GM21447 (cell line): ENCODE measurements at regions not wholly inside any gene's neighbourhood (a gene's known extent, or its start where the extent isn't known, plus 50 kb on each side); places are given as distances from the start of the nearest gene placed in this dataset.
"Not testable (repeated sequence)": the region's sequence is repeated elsewhere in the genome, so short reads cannot be mapped to it uniquely, and the experiment has no call there.

Experiments used
- ATAC-seq: cut with Tn5 transposase; IDR thresholded peaks from one replicate; pipeline ENCODE4 v1.9.1; 2021; ENCODE audit not compliant: unreplicated experiment

DNA sequence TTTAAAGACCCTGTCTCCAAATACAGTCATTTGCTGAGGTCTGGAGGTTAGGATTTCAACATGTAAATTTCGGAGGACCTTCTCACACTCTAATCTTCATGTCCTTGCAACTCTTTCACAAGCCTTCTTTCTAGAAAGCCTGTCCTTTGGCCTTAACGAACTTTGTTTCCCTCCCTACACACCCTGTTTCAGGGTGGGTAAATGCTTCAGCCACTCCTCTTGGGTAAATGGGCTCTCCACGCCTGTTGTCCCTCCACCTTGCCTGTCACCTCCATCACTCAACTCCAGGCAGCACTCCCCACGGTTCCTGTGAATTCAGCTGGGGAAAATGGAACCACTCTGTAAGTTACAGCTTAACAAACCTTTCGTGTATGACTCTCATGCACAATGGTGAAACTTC lies 84.0 kb upstream of the COG2 start:
- no peak for ATAC-seq

DNA sequence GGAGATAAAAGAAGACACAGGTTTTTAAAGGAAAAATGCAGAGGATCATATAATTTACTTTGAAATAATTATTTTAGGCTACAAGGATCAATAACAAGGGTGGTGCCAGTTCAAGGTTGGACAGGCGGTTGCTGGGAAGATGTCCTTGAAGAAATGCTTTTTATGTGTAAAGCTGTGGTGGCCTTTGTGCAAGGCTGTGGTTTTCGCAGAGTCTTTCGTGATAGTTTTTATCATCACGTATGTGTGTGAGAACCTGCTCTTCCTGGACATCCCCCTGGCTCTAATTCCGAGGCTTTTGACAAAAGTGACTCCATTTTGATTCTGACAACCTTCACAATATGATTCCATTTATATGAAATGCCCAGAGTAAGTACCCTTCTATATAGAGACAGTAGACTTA lies 85.8 kb upstream of the COG2 start:
- ATAC-seq, result no peak

DNA sequence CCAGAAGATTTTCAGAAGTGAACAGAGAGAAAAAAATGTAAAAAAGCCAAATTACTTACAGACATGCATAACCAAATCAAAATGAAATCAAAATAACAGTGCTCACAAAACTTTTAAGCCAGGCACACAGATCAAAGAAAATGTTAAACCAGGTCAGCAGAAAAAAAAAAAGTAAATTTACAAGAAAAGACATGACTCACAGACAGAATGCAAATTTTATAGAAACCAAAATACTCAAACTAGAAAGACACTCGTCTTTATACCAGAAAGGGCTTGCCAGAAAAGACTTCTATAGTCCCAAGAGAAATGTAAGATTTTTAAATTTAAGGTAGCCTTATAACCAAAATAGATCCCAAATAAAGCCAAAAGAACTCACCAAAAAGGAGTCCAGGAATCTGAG lies 86.5 kb upstream of the COG2 start:
- no peak for ATAC-seq

DNA sequence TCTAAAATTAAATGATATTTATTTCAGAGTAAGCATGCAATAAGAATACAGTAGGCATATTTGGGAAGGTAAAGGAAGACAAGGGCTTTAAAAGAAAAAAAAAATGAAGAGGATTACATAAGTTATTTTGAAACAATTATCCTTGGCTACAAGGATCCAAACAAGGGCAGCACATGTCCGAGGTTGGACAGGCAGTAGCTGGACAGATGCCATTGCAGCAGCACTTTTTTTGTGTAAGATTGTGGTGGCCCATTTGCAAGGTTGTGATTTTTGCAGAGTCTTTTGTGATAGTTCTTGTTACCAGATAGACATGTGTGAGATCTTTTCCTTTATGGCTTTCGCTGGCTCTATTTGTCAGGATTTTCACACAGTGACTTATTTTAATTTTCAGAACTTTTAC lies 89.4 kb upstream of the COG2 start:
- no peak for ATAC-seq

DNA sequence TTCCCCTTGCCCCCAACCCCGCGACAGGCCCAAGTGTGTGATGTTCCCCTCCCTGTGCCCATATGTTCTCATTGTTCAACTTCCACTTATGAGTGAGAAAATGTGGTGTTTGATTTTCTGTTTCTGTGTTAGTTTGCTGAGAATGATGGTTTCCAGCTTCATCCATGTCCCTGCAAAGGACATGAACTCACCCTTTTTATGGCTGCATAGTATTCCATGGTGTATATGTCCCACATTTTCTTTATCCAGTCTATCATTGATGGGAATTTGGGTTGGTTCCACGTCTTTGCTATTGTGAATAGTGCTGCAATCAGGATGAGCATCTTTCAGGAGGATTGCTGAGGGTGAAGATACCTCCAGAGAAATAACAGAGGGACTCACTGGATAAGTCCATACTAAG lies 91.3 kb upstream of the COG2 start:
- ATAC-seq, result not testable (repeated sequence)

DNA sequence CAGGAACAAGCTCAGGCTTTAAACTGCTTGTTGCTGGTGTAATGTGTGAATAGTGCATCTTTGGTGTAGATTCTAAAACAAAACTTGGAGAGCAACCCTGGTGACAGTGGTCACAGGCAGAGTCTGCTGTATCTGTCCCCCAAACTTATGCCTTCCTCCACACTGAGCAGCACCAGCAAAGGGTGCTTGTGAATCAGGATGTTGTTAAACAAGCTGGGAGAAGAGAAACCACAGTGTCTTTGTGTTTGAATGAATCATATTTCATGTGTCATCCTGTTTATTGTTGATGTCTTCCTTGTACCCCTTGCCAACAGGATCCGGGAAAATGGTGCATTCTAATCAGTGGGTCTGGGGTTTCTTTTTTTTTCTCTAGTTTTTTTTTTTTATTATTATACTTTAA lies 91.9 kb upstream of the COG2 start:
- no peak for ATAC-seq

DNA sequence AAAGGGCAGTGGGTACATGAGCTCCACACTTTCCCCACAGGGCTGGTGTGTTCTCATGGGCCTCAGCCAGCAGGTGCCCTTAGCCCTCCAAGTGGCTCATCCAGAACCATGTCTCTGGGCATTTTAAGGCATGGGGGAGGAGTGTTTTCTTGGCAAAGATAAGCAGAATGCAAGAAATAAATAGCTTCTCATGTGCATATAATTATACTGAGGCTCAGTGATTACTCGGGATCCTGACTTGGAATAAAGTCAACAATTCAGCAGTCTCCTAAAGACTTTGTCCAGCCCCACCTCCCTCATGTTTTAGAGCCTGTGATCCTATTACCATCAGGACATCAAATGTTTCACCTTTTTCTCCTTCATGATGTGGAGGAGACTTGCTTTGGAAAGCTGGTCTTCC lies 92.7 kb upstream of the COG2 start:
- ATAC-seq, result no peak

DNA sequence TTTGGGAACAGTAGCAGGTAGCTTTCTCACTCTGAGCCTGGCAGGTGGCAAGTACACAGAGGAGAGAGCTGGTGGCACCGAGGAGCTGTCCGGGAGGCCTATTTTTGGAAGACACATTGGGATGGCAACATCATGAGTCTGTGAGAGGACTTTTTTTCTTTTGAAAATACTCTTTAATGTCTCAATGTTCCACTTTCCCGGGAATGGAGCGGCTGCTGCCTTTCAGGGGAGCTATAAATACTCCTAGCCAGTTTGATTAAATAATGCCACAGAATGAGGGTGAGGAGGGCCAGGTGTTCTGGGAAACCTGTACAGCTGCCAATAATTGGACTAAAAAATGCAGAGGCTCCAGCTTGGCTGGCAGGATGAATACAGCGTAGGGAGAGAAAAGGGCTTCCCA lies 93.3 kb upstream of the COG2 start:
- ATAC-seq, result no peak

DNA sequence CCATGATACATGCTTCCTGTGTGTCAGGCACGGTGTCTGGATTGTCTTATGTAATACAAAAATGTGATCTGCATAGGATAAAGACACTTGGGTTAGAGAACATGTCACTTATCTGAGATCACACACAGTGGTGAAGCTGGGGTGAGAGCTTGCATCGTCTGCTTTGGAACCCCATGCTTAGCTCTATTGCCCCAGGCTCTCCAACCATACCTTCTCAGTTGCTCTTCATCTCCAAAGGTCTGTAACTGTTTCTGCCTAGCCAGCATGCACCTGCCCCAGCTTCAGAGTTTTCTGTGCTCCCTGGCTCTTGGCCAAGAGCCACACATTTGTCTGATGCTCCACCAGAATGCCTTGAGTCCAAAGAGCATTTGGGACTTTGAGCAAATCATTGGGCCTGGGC lies 93.9 kb upstream of the COG2 start:
- no peak for ATAC-seq

DNA sequence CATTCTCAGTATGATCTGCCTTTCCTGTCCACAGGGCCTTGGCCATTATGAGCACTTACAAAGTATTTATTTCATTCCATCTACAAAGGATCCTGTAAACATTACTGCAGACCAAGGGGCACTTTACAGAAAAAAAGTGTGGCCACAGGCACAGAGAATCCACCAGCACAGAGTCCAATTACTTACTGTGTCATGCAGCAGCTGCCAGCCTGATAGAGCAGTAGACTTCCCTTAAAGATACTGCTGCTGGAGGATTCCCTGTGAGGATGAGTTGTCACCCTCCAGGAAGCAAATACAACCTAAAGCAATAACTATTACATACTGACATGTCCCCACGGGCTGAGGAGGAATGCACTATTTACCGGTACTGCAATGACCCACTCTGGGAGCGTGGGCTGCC lies 97.1 kb upstream of the COG2 start:
- ATAC-seq, result no peak

DNA sequence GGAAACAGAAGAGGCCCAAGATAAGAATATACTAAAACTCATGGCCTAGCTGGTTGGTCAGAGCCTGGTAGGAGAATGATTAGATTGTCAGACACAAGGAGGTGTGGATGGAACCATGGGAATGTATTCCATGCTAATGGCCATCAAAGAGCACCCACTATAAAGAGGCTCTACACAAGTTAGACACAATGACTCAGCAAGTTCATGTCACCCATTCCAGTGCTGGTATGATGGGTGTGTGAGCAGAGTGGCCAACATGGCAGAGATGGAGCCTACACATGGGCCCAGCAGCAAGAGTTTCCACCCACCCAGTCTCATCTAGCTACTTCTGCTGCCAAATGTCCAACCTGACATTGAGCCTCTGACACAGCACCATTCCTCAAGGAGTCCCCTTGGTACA lies 97.5 kb upstream of the COG2 start:
- no peak for ATAC-seq

DNA sequence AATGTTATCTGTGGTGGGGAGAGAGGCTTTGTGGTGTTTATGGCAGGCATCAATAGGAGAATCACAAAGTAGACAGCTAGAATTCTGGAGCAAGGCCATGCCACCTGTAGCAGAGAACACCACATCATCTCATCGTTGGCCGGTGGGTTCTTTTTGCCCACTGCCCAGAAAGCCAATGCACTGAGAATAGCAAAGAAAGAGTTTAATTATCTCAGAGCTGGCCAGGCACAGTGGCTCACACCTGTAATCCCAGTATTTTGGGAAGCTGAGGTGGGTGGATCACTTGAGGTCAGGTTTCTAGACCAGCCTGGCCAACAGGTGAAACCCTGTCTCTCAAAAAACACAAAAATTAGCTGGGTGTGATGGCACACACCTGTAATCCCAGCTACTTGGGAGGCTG lies 99.2 kb upstream of the COG2 start:
- ATAC-seq, result no peak

DNA sequence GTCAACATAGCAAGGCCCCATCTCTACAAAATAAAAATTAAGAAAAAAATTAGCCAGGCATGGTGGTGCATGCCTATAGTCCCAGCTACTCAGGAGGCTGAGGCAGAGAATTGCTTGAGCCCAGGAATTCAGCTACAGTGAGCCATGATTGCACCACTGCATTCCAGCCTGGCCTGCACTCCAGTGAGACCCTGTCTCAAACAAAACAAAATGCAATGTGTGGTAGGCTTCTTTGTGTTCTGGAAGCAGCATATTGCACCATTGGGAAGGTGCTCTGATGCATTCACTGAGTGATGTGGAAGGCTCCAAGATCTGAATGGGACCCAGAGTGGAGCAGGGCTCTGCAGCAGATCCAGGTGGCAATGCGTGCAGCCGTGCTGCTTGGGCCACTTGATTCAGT lies 99.6 kb upstream of the COG2 start:
- no peak for ATAC-seq

DNA sequence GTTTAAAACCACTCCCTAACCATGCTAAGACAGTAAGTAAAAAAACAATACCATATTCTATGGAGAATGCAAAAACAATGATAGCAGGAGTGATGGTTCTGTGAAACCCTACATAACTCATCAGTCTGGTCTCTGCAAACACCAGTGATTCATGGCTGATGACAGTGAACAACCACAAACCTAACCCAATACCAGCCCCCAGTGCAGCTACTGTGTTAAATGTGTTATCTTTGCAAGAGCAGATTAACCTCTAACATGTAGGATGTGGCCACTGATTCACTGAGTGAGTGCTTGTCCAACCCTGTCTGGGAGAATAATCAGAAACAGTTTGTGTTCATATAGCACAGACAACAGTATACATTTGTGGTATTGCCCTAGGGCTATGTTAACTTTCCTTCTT lies 100.2 kb upstream of the COG2 start:
- no peak for ATAC-seq

DNA sequence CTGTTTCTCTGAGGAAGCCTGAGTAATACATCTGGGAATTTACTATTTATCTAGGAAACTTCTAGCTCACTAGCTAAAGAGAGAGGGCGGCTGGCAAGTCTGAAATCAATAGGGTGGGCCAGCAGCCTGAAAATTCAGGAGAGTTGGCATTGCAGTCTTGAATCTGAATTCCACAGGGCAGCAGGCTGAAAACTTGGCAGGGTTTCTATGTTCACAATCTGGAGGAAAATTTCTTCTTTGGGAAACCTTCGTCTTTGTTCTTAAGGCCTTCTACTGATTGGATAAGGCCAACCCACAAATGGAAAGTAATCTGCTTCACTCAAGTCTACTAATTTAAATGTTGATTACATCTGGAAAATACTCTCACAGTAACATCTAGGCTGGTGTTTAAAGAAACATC lies 101.0 kb upstream of the COG2 start:
- ATAC-seq, result no peak

DNA sequence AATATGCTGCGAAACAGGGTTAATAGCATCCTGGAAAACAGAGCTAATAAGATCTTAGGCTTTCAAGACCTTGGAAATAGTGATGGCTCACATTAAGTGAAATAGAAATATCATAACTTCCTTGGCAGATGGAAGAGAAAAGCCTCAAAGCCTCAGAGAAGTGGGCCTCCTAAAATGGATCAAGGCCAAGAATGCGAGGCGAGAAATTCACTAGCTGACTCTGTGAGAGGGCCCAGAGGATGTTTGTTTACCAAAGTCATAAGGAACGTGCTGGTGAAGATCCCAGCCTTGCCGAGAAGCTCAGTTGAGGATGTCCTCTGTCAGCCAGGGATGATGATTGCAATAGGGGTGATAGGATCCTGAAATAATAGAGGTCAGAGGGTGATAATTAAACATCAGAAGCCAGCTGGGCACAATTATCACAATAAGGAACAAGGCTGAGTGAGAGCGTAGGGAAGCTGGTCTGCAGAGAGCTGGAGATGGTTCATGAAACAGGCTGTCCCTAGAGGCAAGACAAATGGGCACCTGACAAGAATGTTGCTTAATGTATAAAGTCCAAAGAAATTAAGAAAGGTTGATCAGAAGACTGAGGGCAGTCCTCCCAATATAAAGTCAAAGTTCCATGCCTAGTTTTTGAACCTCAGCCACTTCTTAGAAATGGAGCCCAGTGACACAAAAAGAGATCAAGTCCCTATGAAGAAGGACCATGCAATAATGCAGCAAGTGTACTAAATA lies 101.7 kb upstream of the COG2 start:
- no peak for ATAC-seq

DNA sequence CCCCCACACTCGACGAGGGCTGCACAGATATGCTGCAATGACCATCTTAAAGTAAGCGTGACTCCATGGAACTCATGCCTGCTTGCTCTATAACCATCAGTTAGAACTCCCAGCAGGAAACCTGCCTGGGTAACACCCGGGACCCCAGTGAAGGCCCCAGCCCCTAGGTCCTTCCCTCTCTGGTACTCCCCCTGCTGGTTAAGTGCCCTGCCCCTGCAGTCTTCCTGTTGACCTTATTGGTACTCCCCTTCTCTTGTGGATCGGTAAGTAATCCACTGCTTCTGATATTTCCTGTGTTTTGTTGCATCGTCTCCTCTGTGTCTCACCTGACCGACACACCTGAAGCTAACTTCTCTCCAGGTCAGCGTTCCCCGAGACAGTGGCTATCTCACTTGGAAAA lies 104.8 kb upstream of the COG2 start:
- ATAC-seq, result no peak

DNA sequence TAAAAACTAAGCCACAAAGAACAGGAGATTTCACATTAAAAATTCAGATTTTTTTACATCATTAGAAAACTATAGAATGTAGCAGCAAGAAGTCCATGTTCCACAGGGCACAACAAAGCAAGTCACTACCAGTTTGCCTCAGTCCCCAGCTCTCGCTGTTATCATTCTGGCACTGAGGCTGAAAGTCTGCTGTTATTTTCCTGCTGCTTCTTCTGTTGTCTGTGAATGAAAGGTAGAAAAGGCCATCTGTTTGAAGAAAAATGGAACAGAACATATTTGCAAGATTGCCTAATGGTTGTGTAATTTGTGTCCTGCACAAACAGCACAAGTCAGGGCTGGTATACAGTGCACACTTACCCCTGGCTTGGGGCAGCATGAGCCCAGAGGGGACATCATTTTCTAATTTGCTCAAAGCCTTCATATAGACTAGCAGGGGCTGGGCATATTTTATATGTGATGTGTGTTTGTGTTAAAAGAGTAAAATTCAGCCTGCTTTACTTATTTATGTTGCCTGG lies 105.6 kb upstream of the COG2 start:
- ATAC-seq, result no peak

DNA sequence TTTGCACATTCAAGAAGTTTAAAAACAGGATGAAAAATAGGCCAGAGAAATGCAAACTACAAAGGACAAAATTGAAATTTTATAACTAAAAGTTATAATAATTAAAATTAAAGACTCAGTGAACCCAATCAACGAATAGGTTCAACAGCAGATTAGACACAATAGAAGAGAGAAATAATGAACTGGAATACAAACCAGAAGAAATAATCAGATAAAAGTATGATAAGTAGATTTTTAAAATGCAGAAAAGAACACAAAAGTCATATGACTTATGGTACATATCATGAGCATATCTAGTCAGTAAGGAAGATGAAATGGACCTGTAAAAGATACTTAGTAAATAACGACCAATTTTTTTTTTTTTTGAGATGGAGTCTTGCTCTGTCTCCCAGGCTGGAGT lies 108.1 kb upstream of the COG2 start:
- no peak for ATAC-seq

DNA sequence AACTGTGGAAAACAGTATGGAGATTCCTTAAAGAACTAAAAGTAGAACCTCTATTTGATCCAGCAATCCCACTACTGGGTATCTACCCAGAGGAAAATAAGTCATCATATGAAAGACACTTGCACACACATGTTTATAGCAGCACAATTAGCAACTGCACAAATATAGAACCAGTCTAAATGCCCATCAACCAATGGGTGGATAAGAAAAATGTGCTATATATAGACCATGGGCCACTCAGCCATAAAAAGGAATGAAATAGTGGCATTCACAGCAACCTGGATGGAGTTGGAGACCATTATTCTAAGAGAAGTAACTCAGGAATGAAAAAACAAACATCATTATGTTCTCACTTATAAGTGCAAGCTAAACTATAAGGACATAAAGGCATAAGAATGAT lies 105.0 kb upstream of the PGBD5 start:
- ATAC-seq, result no peak

DNA sequence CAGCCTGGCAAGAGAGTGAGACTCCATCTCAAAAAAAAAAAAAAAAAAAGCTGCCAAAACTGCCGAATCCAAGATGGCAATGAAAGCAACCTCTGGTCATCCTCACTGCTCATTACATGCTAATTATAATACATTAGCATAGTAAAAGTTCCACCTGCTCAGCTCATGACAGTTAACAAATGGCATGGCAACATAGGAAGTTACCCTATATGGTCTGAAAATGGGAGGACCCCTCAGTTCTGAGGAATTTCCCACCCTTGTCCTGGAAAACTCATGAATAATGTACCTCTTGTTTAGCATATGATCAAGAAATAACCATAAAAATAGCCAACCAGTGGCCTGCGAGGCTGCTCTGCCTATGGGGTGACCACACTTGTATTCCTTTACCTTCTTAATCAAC lies 93.1 kb upstream of the PGBD5 start:
- ATAC-seq, result no peak

DNA sequence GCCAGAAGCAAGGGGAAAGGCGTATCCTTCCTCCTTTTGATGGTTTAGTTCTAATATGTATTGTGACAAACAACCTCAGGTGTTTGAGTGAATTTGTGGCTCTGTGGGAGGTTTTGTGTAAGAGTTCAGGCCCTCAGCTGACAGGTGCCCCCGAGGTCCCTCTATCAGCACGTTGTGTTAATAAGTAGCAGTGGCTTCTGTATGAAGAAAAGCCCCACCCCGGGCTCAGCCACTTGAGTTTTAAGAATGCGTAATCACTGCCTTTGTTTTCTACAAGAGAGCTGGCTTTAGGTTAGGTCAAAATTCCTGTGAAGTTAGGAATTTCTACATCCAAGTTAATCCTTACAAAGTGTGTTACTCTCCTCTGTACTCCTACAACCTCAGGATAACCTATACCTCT lies 92.4 kb upstream of the PGBD5 start:
- no peak for ATAC-seq

DNA sequence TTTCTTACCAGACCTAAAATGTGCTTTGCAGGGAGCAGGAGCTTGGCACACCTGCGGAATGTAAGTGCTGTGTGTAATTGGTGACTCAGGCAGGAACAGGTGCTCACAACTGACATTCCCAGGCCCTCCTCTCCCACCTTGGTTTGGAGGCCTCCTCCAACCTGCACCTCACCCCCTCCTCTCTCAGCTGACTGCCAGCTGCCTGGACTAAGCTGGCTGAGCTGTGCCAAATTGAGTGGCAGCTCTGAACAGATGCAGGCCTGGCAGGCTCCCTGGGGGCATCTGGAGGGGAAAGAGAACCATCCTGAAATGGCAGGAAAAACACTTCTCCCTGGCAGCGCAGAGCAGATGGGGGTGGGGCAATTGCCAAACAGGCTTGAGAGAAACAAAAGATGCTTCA lies 91.7 kb upstream of the PGBD5 start:
- ATAC-seq, result no peak
